ENCODE measurements at regions not wholly inside any gene's neighbourhood (a gene's known extent, or its start where the extent isn't known, plus 50 kb on each side); places are given as distances from the start of the nearest gene placed in this dataset.
A peak's percentile ranks its signal among the peaks of the same experiment; 100 is the strongest.
"Not testable (repeated sequence)": the region's sequence is repeated elsewhere in the genome, so short reads cannot be mapped to it uniquely, and the experiment has no call there.

- no peaks in the 10 kb centered on the region for H3K27me3 ChIP-seq (ENCODE audit: control insufficient read depth, insufficient read depth, low read length)
- no peak for FAIRE-seq
- no peak for TF ChIP-seq CTCF (IDR thresholded peaks at IDR 0.05; ENCODE audit: insufficient read depth, low read length, severe bottlenecking)
- no peak overlapping the region for H3K4me3 ChIP-seq (ENCODE audit: low read depth, low read length)
- no peak for DNase-seq (ENCODE audit: low read depth)
- no peaks in the 10 kb centered on the region for H3K36me3 ChIP-seq (ENCODE audit: control insufficient read depth, insufficient read depth, low read length)
Measured at GRCh38 chr4:131649227-131649626, 1499.9 kb upstream of the PCDH10 start.

GRCh38 chr4:131650951-131651350 is 1498.1 kb upstream of the PCDH10 start:
- no peak overlapping the region for H3K4me3 ChIP-seq (ENCODE audit: low read depth, low read length)
- no peaks in the 10 kb centered on the region for H3K36me3 ChIP-seq (ENCODE audit: control insufficient read depth, insufficient read depth, low read length)
- H3K27me3 ChIP-seq (ENCODE audit: control insufficient read depth, insufficient read depth, low read length) = no peaks in the 10 kb centered on the region
- FAIRE-seq = no peak
- no peak for TF ChIP-seq CTCF (IDR thresholded peaks at IDR 0.05; ENCODE audit: insufficient read depth, low read length, severe bottlenecking)
- DNase-seq (ENCODE audit: low read depth) = no peak

GRCh38 chr4:131683314-131683713 is 1465.8 kb upstream of the PCDH10 start:
- not testable (repeated sequence) for DNase-seq (ENCODE audit: low read depth); H3K4me3 ChIP-seq (ENCODE audit: low read depth, low read length)

GRCh38 chr4:131721883-131722282 is 1427.2 kb upstream of the PCDH10 start:
- FAIRE-seq = no peak
- no peak for TF ChIP-seq CTCF (IDR thresholded peaks at IDR 0.05; ENCODE audit: insufficient read depth, low read length, severe bottlenecking)
- Histone ChIP-seq H3K4me3 (ENCODE audit: low read depth, low read length) (no peak overlapping the region), H3K36me3 (ENCODE audit: control insufficient read depth, insufficient read depth, low read length) (no peaks in the 10 kb centered on the region), H3K27me3 (ENCODE audit: control insufficient read depth, insufficient read depth, low read length) (no peaks in the 10 kb centered on the region)
- DNase-seq (ENCODE audit: low read depth) = no peak

More at GRCh38 chr4:131683314-131683713, 1465.8 kb upstream of the PCDH10 start:
- not testable (repeated sequence) for H3K36me3 ChIP-seq (ENCODE audit: control insufficient read depth, insufficient read depth, low read length); H3K27me3 ChIP-seq (ENCODE audit: control insufficient read depth, insufficient read depth, low read length); FAIRE-seq

- H3K27me3 ChIP-seq (ENCODE audit: control insufficient read depth, insufficient read depth, low read length); DNase-seq (ENCODE audit: low read depth); FAIRE-seq; H3K4me3 ChIP-seq (ENCODE audit: low read depth, low read length); H3K36me3 ChIP-seq (ENCODE audit: control insufficient read depth, insufficient read depth, low read length): not testable (repeated sequence)
Measured at GRCh38 chr4:131723069-131723468, 1426.0 kb upstream of the PCDH10 start.

- H3K4me3 ChIP-seq (ENCODE audit: low read depth, low read length) = peak overlapping the region; percentile 37
Measured at GRCh38 chr4:131724847-131725246, 1424.2 kb upstream of the PCDH10 start.

GRCh38 chr4:131725521-131725920 is 1423.6 kb upstream of the PCDH10 start:
- not testable (repeated sequence) for H3K4me3 ChIP-seq (ENCODE audit: low read depth, low read length); DNase-seq (ENCODE audit: low read depth); H3K27me3 ChIP-seq (ENCODE audit: control insufficient read depth, insufficient read depth, low read length); H3K36me3 ChIP-seq (ENCODE audit: control insufficient read depth, insufficient read depth, low read length)
- peak; percentile 72 for FAIRE-seq

More at GRCh38 chr4:131724847-131725246, 1424.2 kb upstream of the PCDH10 start:
- H3K36me3 ChIP-seq (ENCODE audit: control insufficient read depth, insufficient read depth, low read length); H3K27me3 ChIP-seq (ENCODE audit: control insufficient read depth, insufficient read depth, low read length); FAIRE-seq: not testable (repeated sequence)
- DNase-seq (ENCODE audit: low read depth) = peak; percentile 51

- not testable (repeated sequence) for H3K4me3 ChIP-seq (ENCODE audit: low read depth, low read length)
Measured at GRCh38 chr4:131726940-131727339, 1422.2 kb upstream of the PCDH10 start.

GRCh38 chr4:131727418-131727817 is 1421.7 kb upstream of the PCDH10 start:
- H3K36me3 ChIP-seq (ENCODE audit: control insufficient read depth, insufficient read depth, low read length); H3K27me3 ChIP-seq (ENCODE audit: control insufficient read depth, insufficient read depth, low read length); FAIRE-seq; DNase-seq (ENCODE audit: low read depth); H3K4me3 ChIP-seq (ENCODE audit: low read depth, low read length): not testable (repeated sequence)

More at GRCh38 chr4:131726940-131727339, 1422.2 kb upstream of the PCDH10 start:
- DNase-seq (ENCODE audit: low read depth); H3K36me3 ChIP-seq (ENCODE audit: control insufficient read depth, insufficient read depth, low read length); H3K27me3 ChIP-seq (ENCODE audit: control insufficient read depth, insufficient read depth, low read length): not testable (repeated sequence)
- FAIRE-seq = peak; percentile 72

GRCh38 chr4:131729205-131729604 is 1419.9 kb upstream of the PCDH10 start:
- not testable (repeated sequence) for DNase-seq (ENCODE audit: low read depth); H3K4me3 ChIP-seq (ENCODE audit: low read depth, low read length); H3K27me3 ChIP-seq (ENCODE audit: control insufficient read depth, insufficient read depth, low read length); FAIRE-seq; H3K36me3 ChIP-seq (ENCODE audit: control insufficient read depth, insufficient read depth, low read length)

GRCh38 chr4:131729716-131730398 is 1419.2 kb upstream of the PCDH10 start:
- H3K27me3 ChIP-seq (ENCODE audit: control insufficient read depth, insufficient read depth, low read length); FAIRE-seq; H3K36me3 ChIP-seq (ENCODE audit: control insufficient read depth, insufficient read depth, low read length); DNase-seq (ENCODE audit: low read depth); H3K4me3 ChIP-seq (ENCODE audit: low read depth, low read length): not testable (repeated sequence)

GRCh38 chr4:131730574-131730973 is 1418.5 kb upstream of the PCDH10 start:
- H3K36me3 ChIP-seq (ENCODE audit: control insufficient read depth, insufficient read depth, low read length); DNase-seq (ENCODE audit: low read depth); H3K27me3 ChIP-seq (ENCODE audit: control insufficient read depth, insufficient read depth, low read length); FAIRE-seq; H3K4me3 ChIP-seq (ENCODE audit: low read depth, low read length): not testable (repeated sequence)
